NAMALWA (cell line): ENCODE measurements at regions not wholly inside any gene's neighbourhood (a gene's known extent, or its start where the extent isn't known, plus 50 kb on each side); places are given as distances from the start of the nearest gene placed in this dataset.
A peak's percentile ranks its signal among the peaks of the same experiment; 100 is the strongest.

Experiments used
- DNase-seq: peaks from one replicate; pipeline ENCODE4 v3.0.0-alpha.2; 2015; ENCODE audit warnings: low spot score

DNA sequence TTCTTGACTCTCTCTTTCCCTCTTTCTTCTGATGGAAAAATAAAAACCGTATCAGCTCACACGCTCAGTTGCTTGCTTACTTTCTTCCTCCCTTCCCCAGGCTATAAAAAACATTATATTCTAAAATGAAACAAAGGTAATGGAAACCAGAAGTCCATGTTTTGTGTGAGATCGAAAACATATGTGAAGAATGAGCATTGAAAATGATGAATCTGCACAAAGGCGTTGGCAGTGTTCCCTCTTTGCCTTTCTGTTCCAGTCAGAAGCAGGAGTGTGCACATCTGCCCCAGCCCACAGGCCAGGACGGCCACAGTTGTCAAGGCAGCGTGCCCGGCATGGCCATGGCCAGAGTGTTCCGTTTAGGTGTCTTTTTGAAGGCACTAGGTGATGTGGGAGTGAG lies 185.3 kb upstream of the USP24 start:
- DNase-seq, result no peak

GRCh38 chr1:55399346-55399745 lies 184.2 kb upstream of the USP24 start:
- no peak for DNase-seq

GRCh38 chr1:55396381-55396891 lies 181.3 kb upstream of the USP24 start:
- DNase-seq, result no peak

DNA sequence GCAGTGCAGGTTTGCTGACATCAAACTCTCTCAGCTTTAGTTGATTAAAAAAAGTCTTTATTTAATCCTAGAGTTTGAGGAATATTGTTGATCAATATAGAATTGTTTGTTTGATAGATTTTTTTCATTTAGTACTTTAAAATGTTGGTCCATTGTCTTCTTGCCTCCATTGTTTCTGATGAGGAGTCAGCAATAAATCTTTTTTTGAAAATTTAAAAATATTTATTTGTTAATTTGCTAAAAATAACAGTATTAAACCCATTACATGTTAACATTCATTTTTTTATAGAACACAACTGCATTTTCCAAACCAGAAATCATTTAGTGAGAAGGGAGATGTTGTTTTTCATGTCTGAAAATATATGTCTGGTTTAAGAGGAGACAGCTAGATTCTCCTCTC lies 173.8 kb upstream of the USP24 start:
- no peak for DNase-seq

- no peak for DNase-seq
Observed at GRCh38 chr1:55387145-55387544, 172.0 kb upstream of the USP24 start.

- no peak for DNase-seq
Observed at GRCh38 chr1:55386456-55386855, 171.3 kb upstream of the USP24 start.

DNA sequence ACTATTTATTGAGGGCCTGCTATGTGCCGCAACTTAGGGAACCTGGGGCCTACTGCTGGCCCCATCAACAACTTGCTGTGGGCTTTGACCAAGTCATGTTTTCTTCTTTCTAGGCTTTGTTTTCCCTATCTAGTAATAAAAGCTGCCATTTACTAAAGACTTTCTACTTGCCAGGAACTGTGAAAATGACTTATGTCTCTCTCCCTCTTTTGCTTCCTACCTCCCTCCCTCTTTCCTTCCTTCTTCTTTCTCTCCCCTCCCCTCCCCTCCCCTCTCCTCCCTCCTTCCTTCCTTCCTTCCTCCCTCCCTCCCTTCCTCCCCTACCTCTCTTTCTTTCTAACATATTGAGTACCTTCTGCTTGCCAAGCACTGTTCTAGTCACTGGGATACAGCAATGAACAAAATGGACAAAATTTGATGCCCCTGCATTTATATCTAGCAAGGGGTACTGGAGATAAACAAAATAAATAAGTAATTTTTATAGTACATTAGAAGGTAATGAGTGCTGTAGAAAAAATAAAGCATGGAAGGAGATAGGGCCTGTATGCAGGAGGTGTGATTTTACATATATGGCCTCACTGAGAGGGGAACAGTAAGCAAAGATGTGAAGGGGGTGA lies 170.3 kb upstream of the USP24 start:
- no peak for DNase-seq

GRCh38 chr1:55384637-55385036 lies 169.5 kb upstream of the USP24 start:
- DNase-seq, result no peak

DNA sequence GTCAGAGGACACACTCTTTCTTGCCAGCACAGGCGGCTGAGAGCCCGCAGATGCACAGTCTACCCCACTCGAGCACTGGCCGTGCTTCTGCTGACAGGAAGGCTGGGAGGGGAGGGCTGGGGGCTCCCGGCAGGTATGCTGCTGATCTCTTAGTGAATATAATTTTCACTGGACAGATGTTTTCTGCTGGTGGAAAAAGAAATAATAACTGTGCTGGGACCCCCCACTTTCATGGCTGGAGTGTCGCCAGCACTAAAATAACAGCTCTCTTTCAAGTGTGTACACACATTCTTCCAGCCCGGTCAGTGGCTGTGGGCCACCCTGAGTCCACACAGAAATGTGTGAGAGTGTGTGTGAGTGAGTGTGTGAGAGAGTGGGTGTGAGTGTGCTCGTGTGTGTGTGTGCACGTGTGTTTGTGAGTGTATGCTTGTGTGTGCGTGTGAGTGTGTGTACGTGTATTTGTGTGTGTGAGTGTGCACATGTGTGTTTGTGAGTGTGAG lies 167.7 kb upstream of the USP24 start:
- DNase-seq, result no peak

GRCh38 chr1:55381983-55382382 lies 166.8 kb upstream of the USP24 start:
- DNase-seq, result no peak

DNA sequence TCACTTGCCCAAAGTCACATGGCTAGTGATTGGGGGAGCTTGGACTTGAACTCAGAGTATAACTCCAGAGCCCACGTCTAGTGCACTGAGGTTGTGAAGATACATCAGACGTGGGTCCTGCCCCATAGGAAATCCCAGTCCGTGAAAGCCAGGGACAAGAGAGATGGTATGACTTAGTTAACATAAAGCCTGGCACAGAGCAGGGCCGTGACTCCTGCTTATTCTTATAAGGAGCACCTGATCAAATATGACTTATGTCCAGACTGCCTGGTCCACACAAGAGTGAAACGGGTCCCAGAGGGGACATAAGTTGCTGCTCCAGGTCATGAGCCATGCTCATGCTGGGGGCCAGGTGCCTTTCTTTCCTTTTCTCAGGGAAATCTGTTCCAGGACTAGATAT lies 166.3 kb upstream of the USP24 start:
- DNase-seq, result no peak

DNA sequence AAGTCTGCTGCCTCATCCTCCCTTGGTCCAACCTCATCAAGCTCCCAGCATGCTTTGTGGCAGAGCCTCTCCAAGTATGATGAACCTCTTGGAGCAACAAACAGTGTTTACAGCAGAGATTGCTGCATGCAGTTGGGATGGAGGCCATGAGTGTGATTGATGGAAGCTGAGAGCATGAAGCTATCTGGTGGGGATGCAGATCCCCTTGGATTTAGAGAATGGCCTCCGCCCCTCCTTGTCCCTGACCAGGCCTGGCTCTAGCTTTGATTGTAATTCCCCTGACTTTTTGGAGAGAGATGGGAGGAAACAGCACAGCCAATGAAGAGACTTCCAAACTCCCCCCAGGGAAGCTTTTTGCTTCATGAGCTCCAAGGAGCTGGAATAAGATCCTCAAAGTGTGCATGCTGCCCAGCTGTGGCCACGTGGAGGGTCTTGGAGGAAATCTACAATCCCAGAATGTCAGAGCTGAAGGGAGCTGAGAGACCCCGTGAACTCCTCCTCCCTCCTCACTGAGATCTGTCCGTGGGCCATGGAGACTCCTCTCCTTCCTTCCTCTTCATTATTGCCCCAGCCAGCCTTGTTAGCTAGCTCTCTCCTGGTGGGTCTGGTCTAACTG lies 165.3 kb upstream of the USP24 start:
- DNase-seq, result no peak

- peak; percentile 39 for DNase-seq
Observed at GRCh38 chr1:55378582-55378981, 163.4 kb upstream of the USP24 start.

DNA sequence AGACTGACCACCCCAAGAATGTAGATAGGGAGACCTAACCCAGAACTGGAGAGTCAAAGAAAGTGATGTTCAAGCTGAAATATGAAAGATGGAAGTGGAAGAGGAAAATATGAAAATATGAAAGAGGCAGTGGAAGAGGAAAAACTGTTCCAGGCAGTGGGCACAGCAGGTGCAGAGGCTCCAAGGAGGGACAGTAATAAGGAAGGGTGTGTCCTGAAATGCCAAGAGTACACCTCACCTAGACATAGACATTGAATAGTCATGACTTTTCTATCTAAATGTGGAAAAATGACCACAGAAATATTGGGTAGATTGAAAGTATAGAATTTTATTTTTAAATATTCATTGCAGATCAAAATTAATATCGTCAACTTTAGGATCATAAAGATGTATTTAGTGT lies 161.7 kb upstream of the USP24 start:
- DNase-seq, result no peak

GRCh38 chr1:55375617-55376258 lies 160.6 kb upstream of the USP24 start:
- peak; percentile 57 for DNase-seq

- DNase-seq, result no peak
Observed at GRCh38 chr1:55374801-55375616, 159.8 kb upstream of the USP24 start.

- no peak for DNase-seq
Observed at GRCh38 chr1:55374216-55374615, 159.1 kb upstream of the USP24 start.

DNA sequence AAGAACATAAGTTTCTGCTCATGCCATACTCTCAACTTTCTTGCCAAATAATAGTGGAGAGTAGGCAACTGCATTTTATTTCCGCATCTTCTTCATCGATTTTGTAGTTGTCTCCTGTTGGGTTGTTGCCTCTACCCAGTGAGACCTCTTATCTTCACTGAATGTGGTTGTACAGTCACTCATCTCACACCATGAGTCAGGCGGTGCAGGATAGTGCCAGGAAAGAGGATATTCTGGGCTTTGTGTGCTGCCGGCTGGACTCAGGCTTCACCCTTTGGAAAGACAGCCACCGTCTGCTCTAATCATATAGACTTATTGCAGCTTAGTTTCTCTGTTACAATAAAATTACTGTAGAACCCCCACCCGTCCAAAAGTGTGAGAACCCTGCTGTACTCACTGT lies 154.3 kb upstream of the USP24 start:
- DNase-seq, result no peak

DNA sequence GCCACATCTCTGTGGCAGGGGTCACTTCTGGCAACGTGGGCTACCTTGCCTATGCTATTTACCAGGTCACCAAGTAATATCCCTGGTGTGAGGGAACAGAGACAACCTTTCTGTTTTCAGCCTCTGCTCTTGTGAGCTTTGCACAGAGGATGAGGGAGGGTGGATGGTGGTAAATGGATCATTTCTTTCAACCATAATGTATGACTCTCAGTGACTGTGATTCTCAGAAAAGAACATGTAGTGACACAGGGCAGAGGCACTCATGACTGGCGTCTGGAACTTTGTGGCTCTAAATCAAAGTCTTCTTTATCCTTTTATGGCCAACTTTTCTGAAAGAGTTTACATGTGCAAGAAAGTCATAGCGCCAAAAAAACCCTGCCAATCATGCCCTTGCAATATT lies 153.5 kb upstream of the USP24 start:
- DNase-seq, result no peak

GRCh38 chr1:55367273-55367672 lies 152.1 kb upstream of the USP24 start:
- DNase-seq, result no peak

DNA sequence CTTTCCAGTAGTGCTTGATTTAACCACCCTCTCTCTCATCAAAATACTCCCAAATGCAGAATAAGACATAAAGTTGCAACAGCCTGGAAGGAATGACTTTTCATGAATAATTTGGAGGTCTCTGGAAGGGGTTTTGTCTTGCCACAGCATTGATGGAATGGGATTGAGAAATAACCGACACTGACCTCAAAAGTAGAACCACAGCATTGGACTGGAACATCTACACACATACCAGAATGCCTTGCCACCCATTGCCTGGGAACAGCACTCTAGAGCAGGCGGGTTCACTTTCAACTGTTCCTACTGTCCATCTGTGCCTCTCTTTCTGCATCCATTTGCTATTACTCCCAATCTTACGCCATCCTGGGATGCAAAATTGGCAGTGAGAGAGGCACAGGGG lies 149.1 kb upstream of the USP24 start:
- no peak for DNase-seq

DNA sequence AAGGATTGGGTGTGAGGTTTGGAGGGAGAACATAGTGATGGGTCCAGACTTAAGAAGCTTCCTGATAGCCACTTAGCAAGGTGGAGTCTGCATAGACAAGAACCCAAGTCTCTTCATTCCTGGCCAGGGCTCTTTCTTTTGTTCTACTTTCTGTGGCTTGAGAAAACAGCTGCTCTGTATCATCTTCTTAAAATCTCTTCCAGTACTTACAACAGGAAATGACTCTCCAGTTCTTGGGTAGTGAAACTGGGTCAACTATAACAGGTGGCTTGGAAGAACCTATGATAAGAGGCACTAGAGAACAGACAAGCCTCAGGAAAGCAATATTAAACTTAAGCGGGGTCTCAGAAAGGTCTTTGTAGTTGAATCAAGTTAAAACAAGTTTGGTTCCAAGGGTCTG lies 148.1 kb upstream of the USP24 start:
- no peak for DNase-seq

- DNase-seq, result no peak
Observed at GRCh38 chr1:55362558-55362957, 147.4 kb upstream of the USP24 start.
